SH-SY5Y (cell line): ENCODE measurements at regions not wholly inside any gene's neighbourhood (a gene's known extent, or its start where the extent isn't known, plus 50 kb on each side); places are given as distances from the start of the nearest gene placed in this dataset.

Experiments used
- GATA2 ChIP-seq: IDR thresholded peaks from 2 replicates; pipeline ENCODE4 v1.6.1; 2011; ENCODE audit warnings: mild to moderate bottlenecking, low read depth, low read length
- GATA3 ChIP-seq: IDR thresholded peaks from 2 replicates; pipeline ENCODE4 v1.6.1; 2011; ENCODE audit warnings: low read depth, mild to moderate bottlenecking, low read length, moderate library complexity

- TF ChIP-seq GATA3 (no peak), GATA2 (no peak)
Observed at GRCh38 chr6:167588920-167589614, 237.6 kb upstream of the AFDN start.
